GM23338 (cell line): ENCODE measurements at regions not wholly inside any gene's neighbourhood (a gene's known extent, or its start where the extent isn't known, plus 50 kb on each side); places are given as distances from the start of the nearest gene placed in this dataset.

ENCODE experiments used
- ATAC-seq: fragments of 200-7000 bp; cut with Tn5 transposase; 3 replicates; pipeline ENCODE4 v1.9.1; 2020
- DNase-seq: peaks from one replicate; pipeline ENCODE4 v3.0.0-alpha.2; 2015; ENCODE audit warnings: low spot score
- H2AFZ ChIP-seq: fragments of 200-600 bp; sonication (generic); 2 replicates; pipeline ENCODE4 v1.8.0; 2016; ENCODE audit warnings: antibody characterized with exemption, mild to moderate bottlenecking, moderate library complexity
- H3F3A ChIP-seq: fragments of 200-600 bp; sonication (generic); replicated peaks from 2 replicates; pipeline ENCODE4 v1.8.0; 2017; ENCODE audit warnings: antibody characterized with exemption, mixed run types, low read depth
- H3K27ac ChIP-seq: fragments of 200-600 bp; sonication (generic); 2 replicates; pipeline ENCODE4 v1.6.1; 2016; ENCODE audit warnings: low read depth
- H3K27me3 ChIP-seq: fragments of 200-600 bp; sonication (generic); 2 replicates; pipeline ENCODE4 v1.8.0; 2016; ENCODE audit warnings: mild to moderate bottlenecking, mixed run types, moderate library complexity; ENCODE audit not compliant: insufficient read depth
- H3K36me3 ChIP-seq: fragments of 200-600 bp; sonication (generic); 2 replicates; pipeline ENCODE4 v1.8.0; 2016; ENCODE audit warnings: mild to moderate bottlenecking; ENCODE audit not compliant: insufficient read depth
- H3K4me1 ChIP-seq: fragments of 200-600 bp; sonication (generic); 2 replicates; pipeline ENCODE4 v1.8.0; 2016; ENCODE audit warnings: mild to moderate bottlenecking, moderate library complexity; ENCODE audit not compliant: insufficient read depth
- H3K4me2 ChIP-seq: fragments of 200-600 bp; sonication (generic); 2 replicates; pipeline ENCODE4 v1.7.1; 2017; ENCODE audit warnings: mixed run types
- H3K4me3 ChIP-seq: fragments of 200-600 bp; sonication (generic); 2 replicates; pipeline ENCODE4 v1.6.1; 2016; ENCODE audit warnings: mixed run types
- H3K79me2 ChIP-seq: fragments of 200-600 bp; sonication (generic); replicated peaks from 2 replicates; pipeline ENCODE4 v1.8.0; 2017; ENCODE audit warnings: mild to moderate bottlenecking; ENCODE audit not compliant: insufficient read depth
- H3K9me2 ChIP-seq: fragments of 200-600 bp; sonication (generic); 2 replicates; pipeline ENCODE4 v1.8.0; 2017; ENCODE audit not compliant: insufficient read depth
- H4K20me1 ChIP-seq: fragments of 200-600 bp; sonication (generic); replicated peaks from 2 replicates; pipeline ENCODE4 v1.8.0; 2017; ENCODE audit warnings: mild to moderate bottlenecking; ENCODE audit not compliant: insufficient read depth
- H3K27ac Mint-ChIP-seq: 2 replicates; pipeline ENCODE4 v1.8.0; 2020; ENCODE audit warnings: inconsistent platforms, mild to moderate bottlenecking, moderate library complexity, mixed read lengths
- H3K27me3 Mint-ChIP-seq: 3 replicates; pipeline ENCODE4 v1.8.0; 2022; ENCODE audit warnings: low read depth, mild to moderate bottlenecking, moderate library complexity, mixed read lengths, inconsistent platforms; ENCODE audit not compliant: insufficient read depth, poor library complexity
- H3K36me3 Mint-ChIP-seq: 3 replicates; pipeline ENCODE4 v1.8.0; 2021; ENCODE audit warnings: low read depth, mild to moderate bottlenecking, inconsistent platforms, moderate library complexity, mixed read lengths
- H3K4me1 Mint-ChIP-seq: 3 replicates; pipeline ENCODE4 v1.8.0; 2020; ENCODE audit warnings: mild to moderate bottlenecking, inconsistent platforms, mixed read lengths
- H3K4me3 Mint-ChIP-seq: 3 replicates; pipeline ENCODE4 v1.8.0; 2021; ENCODE audit warnings: moderate library complexity, mild to moderate bottlenecking, inconsistent platforms, mixed read lengths
- H3K9me3 Mint-ChIP-seq: 3 replicates; pipeline ENCODE4 v1.8.0; 2020; ENCODE audit warnings: moderate library complexity, mild to moderate bottlenecking, inconsistent platforms, mixed read lengths
- CREB1 ChIP-seq: fragments of 250-450 bp; sonication (Bioruptor Pico); IDR thresholded peaks from 2 replicates; pipeline ENCODE4 v1.5.0; 2020; ENCODE audit warnings: low read depth, mild to moderate bottlenecking, moderate library complexity
- CTCF ChIP-seq, 2 experiments: fragments of 200-600 bp in 1 of 2; sonication (generic) in 1 of 2; conservative IDR thresholded peaks; 2 replicates each; pipeline versions ENCODE4 v1.5.1 to v1.6.1; 2016 to 2017; ENCODE audit warnings: antibody characterized with exemption in 2 of 2, low read depth in 2 of 2, mild to moderate bottlenecking in 2 of 2, moderate library complexity in 1 of 2
- EZH2 ChIP-seq: fragments of 200-600 bp; sonication (generic); IDR thresholded peaks from one replicate; pipeline ENCODE4 v1.8.0; 2017; ENCODE audit warnings: antibody characterized with exemption, mild to moderate bottlenecking, low read depth; ENCODE audit not compliant: unreplicated experiment
- JUNB ChIP-seq: IDR thresholded peaks from one replicate; pipeline ENCODE4 v1.6.1; 2016; ENCODE audit warnings: antibody characterized with exemption; ENCODE audit not compliant: unreplicated experiment
- NANOG ChIP-seq: IDR thresholded peaks from 2 replicates; pipeline ENCODE4 v1.6.1; 2016; ENCODE audit warnings: antibody characterized with exemption, borderline replicate concordance
- POLR2AphosphoS5 ChIP-seq: IDR thresholded peaks from 2 replicates; pipeline ENCODE4 v1.6.1; 2016; ENCODE audit warnings: antibody characterized with exemption, low read depth
- STAT1 ChIP-seq: IDR thresholded peaks from one replicate; pipeline ENCODE4 v1.6.1; 2016; ENCODE audit warnings: antibody characterized with exemption; ENCODE audit not compliant: unreplicated experiment
- TF ChIP-seq, protein P1 (sequence below): fragments of 250-450 bp; sonication (Bioruptor Pico); IDR thresholded peaks from 2 replicates; pipeline ENCODE4 v1.5.0; 2020; ENCODE audit warnings: mild to moderate bottlenecking, moderate library complexity

GRCh38 chr2:122101319-122101718 is 345.9 kb downstream of the TSN start:
- no peak for DNase-seq
- H3K27ac Mint-ChIP-seq = no peak overlapping the region
- H3F3A ChIP-seq = no peaks in the 10 kb centered on the region

DNA sequence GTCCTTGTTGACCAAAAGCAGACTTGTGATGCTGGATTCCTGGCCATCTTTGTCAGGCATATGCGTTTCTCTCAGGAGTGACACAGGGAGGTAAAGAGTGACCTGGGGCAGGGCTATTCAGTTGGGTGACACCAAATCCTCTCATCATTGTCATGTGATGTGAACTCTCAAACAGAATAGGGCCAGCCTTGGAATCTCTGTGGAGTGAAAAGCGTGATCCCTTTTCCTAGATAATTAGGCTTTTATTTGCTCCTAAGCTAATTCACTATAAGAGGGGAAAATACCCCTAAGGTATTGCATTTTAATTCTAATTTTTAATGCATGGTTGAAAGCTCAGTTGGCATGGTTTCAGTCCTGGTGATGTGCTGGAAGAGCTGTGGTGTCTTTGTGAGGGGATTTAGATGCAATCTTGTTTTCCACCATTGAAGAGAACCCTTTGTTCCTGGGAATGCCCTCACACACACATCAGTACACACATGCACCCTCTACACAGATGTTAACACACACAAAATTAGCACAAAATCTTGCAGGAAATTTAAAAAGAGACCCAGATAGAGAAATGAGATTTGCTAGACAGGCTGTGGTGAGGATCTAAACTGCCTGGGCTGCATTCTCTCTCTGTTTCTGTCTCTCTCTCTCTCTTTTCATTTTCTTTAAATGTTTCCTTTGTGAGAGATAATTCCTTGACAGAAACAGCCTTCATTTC is 349.9 kb downstream of the TSN start:
- H3K4me2 ChIP-seq = no peak overlapping the region

More at GRCh38 chr2:122101319-122101718, 345.9 kb downstream of the TSN start:
- peak overlapping the region; percentile 61; the same call in 1 of the 2 replicates for H2AFZ ChIP-seq
- H4K20me1 ChIP-seq = no peaks in the 10 kb centered on the region
- no peaks in the 10 kb centered on the region for H3K27me3 ChIP-seq
- Mint-ChIP-seq H3K4me3 (no peak overlapping the region), H3K4me1 (peaks cover 4% of the 10 kb centered on the region; the same call in 2 of the 3 replicates), H3K36me3 (no peaks in the 10 kb centered on the region), H3K9me3 (peaks cover 19% of the 10 kb centered on the region), H3K27me3 (no peaks in the 10 kb centered on the region)
- no peak overlapping the region for H3K4me2 ChIP-seq
- ATAC-seq = peak; percentile 43
- TF ChIP-seq EZH2 = no peak
- TF ChIP-seq CTCF (conservative IDR thresholded peaks at IDR 0.05; ENCODE audit: low read depth in 2 of 2) = peak in 1 of 2 experiments; percentile 20; a peak in 1 of 4 replicates
- no peaks in the 10 kb centered on the region for H3K4me1 ChIP-seq
- no peak overlapping the region for H3K4me3 ChIP-seq
- no peaks in the 10 kb centered on the region for H3K36me3 ChIP-seq
- peaks cover 23% of the 10 kb centered on the region for H3K9me2 ChIP-seq
- no peaks in the 10 kb centered on the region for H3K79me2 ChIP-seq
- H3K27ac ChIP-seq = no peak overlapping the region

More for the DNA sequence above, 349.9 kb downstream of the TSN start:
- Histone ChIP-seq H3K4me1 (no peaks in the 10 kb centered on the region), H4K20me1 (no peaks in the 10 kb centered on the region), H3K36me3 (no peaks in the 10 kb centered on the region), H3K79me2 (no peaks in the 10 kb centered on the region), H3K4me3 (no peak overlapping the region), H3K27ac (no peak overlapping the region), H2AFZ (peak overlapping the region; percentile 56; the same call in 1 of the 2 replicates), H3F3A (no peaks in the 10 kb centered on the region), H3K27me3 (no peaks in the 10 kb centered on the region), H3K9me2 (peaks cover 25% of the 10 kb centered on the region)
- ATAC-seq = no peak
- Mint-ChIP-seq H3K36me3 (no peaks in the 10 kb centered on the region; the same call in 2 of the 3 replicates), H3K4me1 (peaks cover 4% of the 10 kb centered on the region; the same call in 2 of the 3 replicates), H3K27me3 (no peaks in the 10 kb centered on the region), H3K9me3 (peaks cover 19% of the 10 kb centered on the region), H3K4me3 (no peak overlapping the region), H3K27ac (no peak overlapping the region)
- no peak for DNase-seq
- TF ChIP-seq POLR2AphosphoS5 (no peak), JUNB (no peak), CREB1 (CRISPR knock-in tag) (no peak), NANOG (no peak), STAT1 (no peak)
- TF ChIP-seq, protein P1, sequence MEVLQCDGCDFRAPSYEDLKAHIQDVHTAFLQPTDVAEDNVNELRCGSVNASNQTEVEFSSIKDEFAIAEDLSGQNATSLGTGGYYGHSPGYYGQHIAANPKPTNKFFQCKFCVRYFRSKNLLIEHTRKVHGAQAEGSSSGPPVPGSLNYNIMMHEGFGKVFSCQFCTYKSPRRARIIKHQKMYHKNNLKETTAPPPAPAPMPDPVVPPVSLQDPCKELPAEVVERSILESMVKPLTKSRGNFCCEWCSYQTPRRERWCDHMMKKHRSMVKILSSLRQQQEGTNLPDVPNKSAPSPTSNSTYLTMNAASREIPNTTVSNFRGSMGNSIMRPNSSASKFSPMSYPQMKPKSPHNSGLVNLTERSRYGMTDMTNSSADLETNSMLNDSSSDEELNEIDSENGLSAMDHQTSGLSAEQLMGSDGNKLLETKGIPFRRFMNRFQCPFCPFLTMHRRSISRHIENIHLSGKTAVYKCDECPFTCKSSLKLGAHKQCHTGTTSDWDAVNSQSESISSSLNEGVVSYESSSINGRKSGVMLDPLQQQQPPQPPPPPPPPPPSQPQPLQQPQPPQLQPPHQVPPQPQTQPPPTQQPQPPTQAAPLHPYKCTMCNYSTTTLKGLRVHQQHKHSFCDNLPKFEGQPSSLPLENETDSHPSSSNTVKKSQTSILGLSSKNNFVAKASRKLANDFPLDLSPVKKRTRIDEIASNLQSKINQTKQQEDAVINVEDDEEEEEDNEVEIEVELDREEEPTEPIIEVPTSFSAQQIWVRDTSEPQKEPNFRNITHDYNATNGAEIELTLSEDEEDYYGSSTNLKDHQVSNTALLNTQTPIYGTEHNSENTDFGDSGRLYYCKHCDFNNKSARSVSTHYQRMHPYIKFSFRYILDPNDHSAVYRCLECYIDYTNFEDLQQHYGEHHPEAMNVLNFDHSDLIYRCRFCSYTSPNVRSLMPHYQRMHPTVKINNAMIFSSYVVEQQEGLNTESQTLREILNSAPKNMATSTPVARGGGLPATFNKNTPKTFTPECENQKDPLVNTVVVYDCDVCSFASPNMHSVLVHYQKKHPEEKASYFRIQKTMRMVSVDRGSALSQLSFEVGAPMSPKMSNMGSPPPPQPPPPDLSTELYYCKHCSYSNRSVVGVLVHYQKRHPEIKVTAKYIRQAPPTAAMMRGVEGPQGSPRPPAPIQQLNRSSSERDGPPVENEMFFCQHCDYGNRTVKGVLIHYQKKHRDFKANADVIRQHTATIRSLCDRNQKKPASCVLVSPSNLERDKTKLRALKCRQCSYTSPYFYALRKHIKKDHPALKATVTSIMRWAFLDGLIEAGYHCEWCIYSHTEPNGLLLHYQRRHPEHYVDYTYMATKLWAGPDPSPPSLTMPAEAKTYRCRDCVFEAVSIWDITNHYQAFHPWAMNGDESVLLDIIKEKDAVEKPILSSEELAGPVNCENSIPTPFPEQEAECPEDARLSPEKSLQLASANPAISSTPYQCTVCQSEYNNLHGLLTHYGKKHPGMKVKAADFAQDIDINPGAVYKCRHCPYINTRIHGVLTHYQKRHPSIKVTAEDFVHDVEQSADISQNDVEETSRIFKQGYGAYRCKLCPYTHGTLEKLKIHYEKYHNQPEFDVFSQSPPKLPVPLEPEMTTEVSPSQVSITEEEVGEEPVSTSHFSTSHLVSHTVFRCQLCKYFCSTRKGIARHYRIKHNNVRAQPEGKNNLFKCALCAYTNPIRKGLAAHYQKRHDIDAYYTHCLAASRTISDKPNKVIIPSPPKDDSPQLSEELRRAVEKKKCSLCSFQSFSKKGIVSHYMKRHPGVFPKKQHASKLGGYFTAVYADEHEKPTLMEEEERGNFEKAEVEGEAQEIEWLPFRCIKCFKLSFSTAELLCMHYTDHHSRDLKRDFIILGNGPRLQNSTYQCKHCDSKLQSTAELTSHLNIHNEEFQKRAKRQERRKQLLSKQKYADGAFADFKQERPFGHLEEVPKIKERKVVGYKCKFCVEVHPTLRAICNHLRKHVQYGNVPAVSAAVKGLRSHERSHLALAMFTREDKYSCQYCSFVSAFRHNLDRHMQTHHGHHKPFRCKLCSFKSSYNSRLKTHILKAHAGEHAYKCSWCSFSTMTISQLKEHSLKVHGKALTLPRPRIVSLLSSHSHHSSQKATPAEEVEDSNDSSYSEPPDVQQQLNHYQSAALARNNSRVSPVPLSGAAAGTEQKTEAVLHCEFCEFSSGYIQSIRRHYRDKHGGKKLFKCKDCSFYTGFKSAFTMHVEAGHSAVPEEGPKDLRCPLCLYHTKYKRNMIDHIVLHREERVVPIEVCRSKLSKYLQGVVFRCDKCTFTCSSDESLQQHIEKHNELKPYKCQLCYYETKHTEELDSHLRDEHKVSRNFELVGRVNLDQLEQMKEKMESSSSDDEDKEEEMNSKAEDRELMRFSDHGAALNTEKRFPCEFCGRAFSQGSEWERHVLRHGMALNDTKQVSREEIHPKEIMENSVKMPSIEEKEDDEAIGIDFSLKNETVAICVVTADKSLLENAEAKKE (CRISPR knock-in tag) = no peak
